Activated naive CD8-positive, alpha-beta T cell treated with anti-CD3 and anti-CD28 coated beads, Interleukin-2, amount 10 ng/mL, durations not matched to agents 7 days and 5 days (primary cell): ENCODE measurements at regions not wholly inside any gene's neighbourhood (a gene's known extent, or its start where the extent isn't known, plus 50 kb on each side); places are given as distances from the start of the nearest gene placed in this dataset.

Source experiments
- ATAC-seq: fragments of 150-1000 bp; cut with Tn5 transposase; one replicate; pipeline ENCODE4 v1.10.0; 2021; ENCODE audit warnings: low read depth, moderate library complexity
- POLR2A ChIA-PET: fragments of 350-600 bp; sonication (Branson Sonifier 250); formaldehyde crosslinking; loops from one replicate; lab custom pipeline; 2021; ENCODE audit warnings: antibody characterized with exemption; lab: Charles Lee
- DNase-seq: peaks from one replicate; pipeline ENCODE4 v3.0.0; 2021
- H3K27ac Mint-ChIP-seq: one replicate; pipeline ENCODE4 v1.8.0; 2022; ENCODE audit warnings: mild to moderate bottlenecking, mixed read lengths
- H3K27me3 Mint-ChIP-seq: one replicate; pipeline ENCODE4 v1.8.0; 2022; ENCODE audit warnings: mild to moderate bottlenecking, moderate library complexity, mixed read lengths
- H3K36me3 Mint-ChIP-seq: one replicate; pipeline ENCODE4 v1.8.0; 2021; ENCODE audit warnings: mild to moderate bottlenecking, mixed read lengths
- H3K4me1 Mint-ChIP-seq: one replicate; pipeline ENCODE4 v1.8.0; 2021; ENCODE audit warnings: mixed read lengths
- H3K4me3 Mint-ChIP-seq: one replicate; pipeline ENCODE4 v1.8.0; 2022; ENCODE audit warnings: mild to moderate bottlenecking, moderate library complexity, mixed read lengths
- H3K9me3 Mint-ChIP-seq: one replicate; pipeline ENCODE4 v1.8.0; 2021; ENCODE audit warnings: mixed read lengths

DNA sequence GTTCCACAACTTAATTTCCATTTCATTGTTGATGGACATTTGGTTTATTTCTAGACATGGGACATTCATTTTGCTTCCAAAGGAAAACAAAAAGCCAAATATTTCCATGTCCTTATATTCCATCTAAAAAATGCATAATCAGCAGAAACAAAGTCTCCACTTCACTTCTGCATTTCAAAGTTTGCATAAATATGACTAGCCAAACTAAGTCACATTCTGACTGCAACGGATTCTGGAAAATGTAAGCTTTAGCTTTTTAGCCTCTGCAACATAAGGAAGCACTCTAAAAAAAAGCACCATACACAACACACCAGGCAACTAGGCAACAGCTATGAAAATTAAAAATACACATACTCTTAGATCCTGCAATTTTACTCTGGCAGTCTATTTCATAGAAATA lies 135.3 kb downstream of the ETAA1 start:
- H3K36me3 Mint-ChIP-seq, result no peaks in the 10 kb centered on the region
- no peak overlapping the region for H3K4me3 Mint-ChIP-seq
- no peaks in the 10 kb centered on the region for H3K4me1 Mint-ChIP-seq
- ATAC-seq (no peak), DNase-seq (no peak)
- POLR2A ChIA-PET, result no interaction called here
- no peaks in the 10 kb centered on the region for H3K27me3 Mint-ChIP-seq
- no peaks in the 10 kb centered on the region for H3K9me3 Mint-ChIP-seq
- no peak overlapping the region for H3K27ac Mint-ChIP-seq

DNA sequence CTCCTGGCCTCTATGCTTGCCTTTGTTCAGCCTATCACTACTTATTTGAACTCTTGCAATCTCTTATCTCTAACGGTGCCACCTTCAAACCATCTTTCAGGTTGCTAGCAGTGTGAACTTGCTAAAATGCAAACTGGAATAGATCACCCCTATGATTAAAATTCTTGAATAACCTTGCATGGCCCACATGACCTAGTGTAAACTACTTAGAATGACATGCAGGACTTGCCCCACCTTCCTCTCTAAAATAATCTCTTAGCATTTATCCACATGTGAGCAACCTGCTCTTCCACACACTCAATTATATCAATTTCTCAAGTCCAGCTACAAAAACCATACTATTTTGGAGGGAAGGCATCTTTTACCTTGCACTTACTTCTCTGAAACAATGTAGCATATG lies 137.6 kb downstream of the ETAA1 start:
- DNase-seq (no peak), ATAC-seq (no peak)
- H3K4me3 Mint-ChIP-seq, result no peak overlapping the region
- H3K27ac Mint-ChIP-seq, result no peak overlapping the region
- no peaks in the 10 kb centered on the region for H3K27me3 Mint-ChIP-seq
- no peaks in the 10 kb centered on the region for H3K36me3 Mint-ChIP-seq
- peaks cover 4% of the 10 kb centered on the region for H3K9me3 Mint-ChIP-seq
- peaks cover 2% of the 10 kb centered on the region for H3K4me1 Mint-ChIP-seq
- POLR2A ChIA-PET, result no interaction called here

DNA sequence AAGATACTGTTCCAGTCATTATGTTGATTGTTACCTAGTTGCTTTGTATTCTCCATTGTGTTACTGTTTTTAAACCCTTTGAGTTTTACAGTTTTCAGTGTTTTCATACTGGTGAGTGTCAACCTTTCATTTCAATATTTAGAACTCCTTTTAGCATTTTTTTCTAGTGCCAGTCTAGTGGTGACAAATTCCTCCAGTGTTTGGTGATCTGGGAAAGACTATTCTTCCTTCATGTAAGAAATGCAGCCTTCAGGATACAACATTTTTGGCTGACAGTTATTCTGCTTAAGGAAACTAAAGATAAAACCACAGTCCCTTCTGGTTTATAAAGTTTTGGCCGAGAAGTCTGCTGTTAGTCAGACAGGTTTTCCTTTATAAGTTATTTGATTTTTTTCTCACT lies 143.8 kb downstream of the ETAA1 start:
- no peak for ATAC-seq
- H3K4me3 Mint-ChIP-seq, result no peak overlapping the region
- no peak for DNase-seq
- H3K27ac Mint-ChIP-seq, result no peak overlapping the region
- peaks cover 7% of the 10 kb centered on the region for H3K9me3 Mint-ChIP-seq
- no peaks in the 10 kb centered on the region for H3K36me3 Mint-ChIP-seq
- peaks cover 2% of the 10 kb centered on the region for H3K4me1 Mint-ChIP-seq
- POLR2A ChIA-PET, result no interaction called here
- H3K27me3 Mint-ChIP-seq, result no peaks in the 10 kb centered on the region

DNA sequence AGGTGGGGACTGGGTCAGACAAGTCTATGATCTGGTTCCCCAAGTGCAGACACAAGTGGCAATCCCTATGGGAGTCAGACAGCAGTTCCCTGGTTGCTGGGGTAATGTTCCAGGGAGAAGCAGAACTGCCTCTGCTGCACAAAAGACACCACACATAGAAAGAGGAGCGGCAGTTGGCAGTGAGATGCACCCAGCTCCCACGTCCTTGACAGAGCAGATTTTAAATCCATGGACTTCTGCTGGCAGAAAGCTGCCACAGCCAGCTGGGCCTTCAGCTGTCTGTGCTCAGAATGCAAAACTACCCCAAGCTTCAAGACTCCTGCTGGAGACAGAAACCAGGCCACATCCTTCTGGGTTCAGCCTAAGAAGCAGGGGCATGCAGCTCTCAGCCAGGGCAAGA lies 147.2 kb downstream of the ETAA1 start:
- H3K9me3 Mint-ChIP-seq, result peaks cover 6% of the 10 kb centered on the region
- ATAC-seq, result no peak
- no peaks in the 10 kb centered on the region for H3K27me3 Mint-ChIP-seq
- POLR2A ChIA-PET, result no interaction called here
- no peak for DNase-seq
- H3K36me3 Mint-ChIP-seq, result no peaks in the 10 kb centered on the region
- H3K4me3 Mint-ChIP-seq, result no peak overlapping the region
- H3K4me1 Mint-ChIP-seq, result peaks cover 2% of the 10 kb centered on the region
- no peak overlapping the region for H3K27ac Mint-ChIP-seq

DNA sequence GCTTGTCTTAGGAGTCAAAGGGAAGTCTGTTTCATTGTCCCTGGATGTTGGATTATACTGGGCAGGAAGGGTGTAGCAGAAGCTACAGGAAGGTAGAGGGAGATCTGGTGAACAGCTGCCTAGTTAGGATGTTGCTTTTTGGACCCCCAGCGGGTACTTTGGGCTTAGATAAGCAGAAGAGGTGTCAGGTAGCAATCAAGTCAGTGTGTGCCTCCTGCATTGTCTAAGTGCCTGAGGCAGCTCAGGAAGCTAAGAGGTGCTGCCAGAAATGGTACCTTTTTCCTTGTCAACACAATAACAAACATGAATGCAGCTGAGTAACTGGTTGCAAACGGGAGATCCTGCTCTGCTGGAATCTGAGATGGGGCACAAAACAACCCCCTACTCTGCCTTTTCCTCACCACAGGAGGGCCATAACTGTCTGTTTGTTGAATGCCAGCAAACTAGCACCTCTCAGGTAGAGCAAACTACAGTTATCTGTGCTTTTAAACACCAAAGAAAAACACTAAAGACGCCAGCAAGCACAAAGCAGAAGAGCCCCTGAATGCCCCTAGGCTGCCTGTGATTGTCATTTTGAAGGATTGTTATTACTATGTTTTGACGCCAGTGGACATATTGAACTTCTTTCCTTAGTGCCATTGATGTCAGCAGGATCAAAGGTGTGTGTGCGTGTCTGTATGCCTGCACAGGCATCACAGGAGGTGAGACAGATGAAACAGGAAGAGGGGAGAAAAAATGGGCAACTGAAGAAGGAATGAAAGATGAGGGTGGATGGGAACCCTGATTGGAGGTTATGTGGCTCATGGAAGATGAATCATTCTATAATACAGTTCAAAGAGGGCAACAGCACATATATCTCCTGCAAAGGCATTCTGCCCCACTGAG lies 151.4 kb downstream of the ETAA1 start:
- DNase-seq, result no peak
- Mint-ChIP-seq H3K27me3 (no peaks in the 10 kb centered on the region), H3K4me1 (no peaks in the 10 kb centered on the region), H3K4me3 (no peak overlapping the region), H3K36me3 (no peaks in the 10 kb centered on the region), H3K9me3 (peaks cover 1% of the 10 kb centered on the region), H3K27ac (no peak overlapping the region)
- ATAC-seq, result no peak
- POLR2A ChIA-PET, result no interaction called here

DNA sequence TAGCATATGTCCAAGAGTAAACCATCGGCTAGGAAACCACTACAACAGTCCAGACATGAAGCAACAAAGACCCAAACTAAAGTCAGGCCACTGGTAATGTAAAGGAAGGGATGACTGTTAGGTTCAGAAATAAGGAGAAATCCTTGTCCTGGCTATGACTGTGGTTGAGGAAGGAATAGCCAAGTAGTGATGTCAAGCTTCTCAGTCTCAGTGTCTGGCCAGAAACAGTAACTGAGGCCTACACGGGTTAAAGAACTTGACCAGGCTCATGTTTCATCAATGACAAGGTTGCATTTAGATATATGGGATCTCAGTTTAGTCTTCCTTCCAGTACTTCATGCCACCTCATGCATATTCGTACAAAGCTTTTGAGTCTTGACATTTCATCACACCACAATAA lies 162.0 kb downstream of the ETAA1 start:
- Mint-ChIP-seq H3K4me1 (no peaks in the 10 kb centered on the region), H3K27me3 (no peaks in the 10 kb centered on the region), H3K4me3 (no peak overlapping the region), H3K27ac (no peak overlapping the region), H3K36me3 (no peaks in the 10 kb centered on the region), H3K9me3 (no peaks in the 10 kb centered on the region)
- ATAC-seq (no peak), DNase-seq (no peak)
- POLR2A ChIA-PET, result no interaction called here

DNA sequence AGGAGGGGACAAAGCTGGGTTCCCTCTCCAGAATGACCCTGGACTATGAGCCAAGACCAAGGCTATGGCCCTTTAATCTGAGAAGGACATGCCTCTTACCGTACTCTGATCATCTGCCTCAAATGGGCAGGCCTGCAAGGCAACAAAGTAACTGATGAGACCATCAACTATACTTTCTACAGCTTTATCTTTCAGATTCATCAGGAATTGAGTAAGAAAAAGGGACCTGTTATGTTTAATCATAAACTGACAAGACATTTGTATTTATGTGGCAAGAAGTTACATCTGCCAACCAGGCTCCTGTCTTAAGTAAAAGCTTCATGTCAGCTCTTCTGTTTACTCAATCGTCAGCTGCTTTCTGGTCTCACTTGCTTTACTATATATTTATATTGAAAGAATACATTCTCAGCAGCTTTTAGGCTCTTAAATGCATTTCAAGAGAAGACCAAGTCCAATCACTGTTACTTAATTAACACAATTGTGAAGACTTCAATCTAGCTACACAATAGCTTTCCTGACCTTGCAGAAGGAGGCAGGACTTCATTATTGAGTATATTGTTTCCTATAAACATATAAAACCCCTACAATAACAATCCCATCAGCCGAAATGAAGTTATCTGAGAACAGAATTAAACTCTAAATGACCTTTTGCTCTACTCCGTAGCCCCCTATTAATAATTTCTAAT lies 163.8 kb downstream of the ETAA1 start:
- Mint-ChIP-seq H3K4me1 (no peaks in the 10 kb centered on the region), H3K4me3 (no peak overlapping the region), H3K36me3 (no peaks in the 10 kb centered on the region), H3K9me3 (no peaks in the 10 kb centered on the region), H3K27ac (no peak overlapping the region), H3K27me3 (no peaks in the 10 kb centered on the region)
- DNase-seq (no peak), ATAC-seq (no peak)
- POLR2A ChIA-PET, result no interaction called here

DNA sequence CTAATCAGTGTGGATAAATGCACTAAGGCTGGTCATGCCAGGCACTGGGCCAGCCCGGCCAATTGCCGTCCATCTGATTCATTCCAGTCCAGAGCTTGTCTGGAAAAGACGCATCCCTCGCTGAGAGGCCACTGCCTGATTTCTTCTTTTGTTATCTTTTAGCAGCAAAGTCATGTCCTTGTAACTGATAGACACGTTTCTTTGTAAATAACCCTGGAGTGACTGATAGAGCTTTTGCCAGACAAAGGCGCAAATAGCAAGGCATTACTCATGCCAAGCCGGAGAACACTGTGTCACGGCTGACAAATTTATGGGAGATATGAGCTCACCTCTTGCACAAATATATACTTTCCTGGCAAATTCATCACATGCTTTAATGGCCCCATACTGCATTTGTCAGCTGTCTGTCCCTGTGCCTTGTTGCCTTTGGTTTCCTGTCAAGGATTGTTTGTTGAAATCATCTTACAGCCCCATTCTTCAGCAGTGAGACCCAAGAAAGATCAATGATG lies 164.4 kb downstream of the ETAA1 start:
- H3K9me3 Mint-ChIP-seq, result no peaks in the 10 kb centered on the region
- ATAC-seq (no peak), DNase-seq (no peak)
- no peaks in the 10 kb centered on the region for H3K27me3 Mint-ChIP-seq
- H3K36me3 Mint-ChIP-seq, result no peaks in the 10 kb centered on the region
- no peak overlapping the region for H3K4me3 Mint-ChIP-seq
- POLR2A ChIA-PET, result no interaction called here
- H3K27ac Mint-ChIP-seq, result no peak overlapping the region
- H3K4me1 Mint-ChIP-seq, result no peaks in the 10 kb centered on the region

DNA sequence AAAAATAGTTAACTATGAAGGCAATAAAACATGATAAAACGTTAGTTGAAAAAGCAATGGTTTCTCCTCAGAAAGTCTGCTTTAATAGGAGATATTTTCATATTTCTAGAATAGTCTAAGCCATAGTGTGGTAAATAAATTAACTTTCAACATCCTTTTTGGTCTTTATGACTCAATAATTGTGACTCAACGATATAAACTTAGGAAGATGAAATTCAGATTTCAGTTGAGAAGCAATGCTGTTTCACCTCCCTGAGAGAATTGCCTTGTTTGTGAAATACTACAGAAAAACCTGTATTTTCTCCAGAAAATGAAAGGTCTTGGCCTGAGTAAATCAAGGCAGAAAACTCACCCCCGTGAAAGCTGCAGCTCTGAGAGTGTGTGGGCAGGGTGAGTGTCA lies 166.9 kb downstream of the ETAA1 start:
- no peak overlapping the region for H3K27ac Mint-ChIP-seq
- POLR2A ChIA-PET, result no interaction called here

DNA sequence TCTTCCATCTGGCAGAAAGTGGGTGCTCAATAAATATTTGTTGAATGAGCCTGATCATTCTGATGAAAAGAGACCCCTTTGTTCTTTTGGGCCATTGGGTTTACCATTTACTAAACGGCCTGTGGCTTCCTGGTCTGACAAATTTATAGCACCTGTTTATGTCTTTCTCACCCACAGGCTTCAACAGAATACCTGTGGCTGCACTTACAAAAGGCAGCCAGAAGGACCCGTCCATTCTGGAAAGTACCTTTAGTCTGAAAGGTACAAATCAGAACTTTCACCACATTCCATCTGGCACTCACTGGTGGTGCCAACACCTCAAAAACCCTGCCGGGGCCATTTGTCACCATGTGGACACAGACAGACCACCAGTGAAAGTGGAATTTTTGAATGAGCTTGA lies 167.5 kb downstream of the ETAA1 start:
- no peak for DNase-seq
- Mint-ChIP-seq H3K4me1 (no peaks in the 10 kb centered on the region), H3K27me3 (no peaks in the 10 kb centered on the region), H3K36me3 (no peaks in the 10 kb centered on the region), H3K27ac (no peak overlapping the region), H3K9me3 (peaks cover 1% of the 10 kb centered on the region), H3K4me3 (no peak overlapping the region)
- ATAC-seq, result no peak
- POLR2A ChIA-PET, result no interaction called here

More for the DNA sequence above, 166.9 kb downstream of the ETAA1 start:
- H3K9me3 Mint-ChIP-seq, result peaks cover 1% of the 10 kb centered on the region
- H3K4me1 Mint-ChIP-seq, result no peaks in the 10 kb centered on the region
- H3K4me3 Mint-ChIP-seq, result no peak overlapping the region
- no peak for ATAC-seq
- no peaks in the 10 kb centered on the region for H3K27me3 Mint-ChIP-seq
- H3K36me3 Mint-ChIP-seq, result no peaks in the 10 kb centered on the region
- DNase-seq, result no peak

DNA sequence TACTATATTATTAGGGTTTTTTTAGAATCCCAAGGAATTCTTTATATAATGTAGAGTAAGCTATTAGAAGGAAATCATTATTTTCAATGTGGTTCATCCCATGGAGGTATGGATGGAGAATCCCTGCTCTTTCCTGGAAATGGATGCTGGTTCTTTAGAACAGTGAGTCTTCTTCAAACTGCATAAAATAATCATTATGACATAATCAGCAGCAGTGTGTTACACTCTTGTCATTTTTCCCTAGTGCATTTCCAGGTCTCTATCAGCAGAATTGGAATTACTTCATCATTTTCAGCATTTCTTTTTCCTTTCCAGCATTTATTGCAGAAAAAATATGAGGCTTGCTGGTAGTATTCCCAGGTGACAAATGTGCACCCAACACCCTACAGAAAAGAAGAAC lies 168.1 kb downstream of the ETAA1 start:
- Mint-ChIP-seq H3K4me3 (no peak overlapping the region), H3K27me3 (no peaks in the 10 kb centered on the region), H3K4me1 (no peaks in the 10 kb centered on the region), H3K36me3 (no peaks in the 10 kb centered on the region), H3K9me3 (peaks cover 1% of the 10 kb centered on the region), H3K27ac (no peak overlapping the region)
- POLR2A ChIA-PET, result no interaction called here
- no peak for ATAC-seq
- no peak for DNase-seq

DNA sequence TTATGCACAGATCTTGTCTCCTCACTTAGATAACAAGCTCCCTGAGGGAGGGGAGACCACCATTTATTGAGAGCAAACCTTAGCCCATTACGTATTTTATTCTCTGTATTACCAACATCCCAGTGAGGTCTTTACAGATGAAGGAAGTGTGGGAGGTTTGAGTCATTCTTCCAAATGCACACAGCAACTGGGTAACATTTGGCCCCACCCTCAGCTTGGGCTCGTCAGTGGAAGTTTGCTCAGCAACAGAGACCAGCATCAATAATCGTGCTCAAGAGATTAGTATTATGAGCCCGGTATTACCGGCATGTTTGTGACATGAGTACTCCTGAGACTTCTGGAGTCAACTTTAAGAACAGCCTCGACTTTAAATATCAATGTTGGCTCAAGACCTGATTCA lies 168.6 kb downstream of the ETAA1 start:
- Mint-ChIP-seq H3K4me1 (no peaks in the 10 kb centered on the region), H3K4me3 (no peak overlapping the region), H3K27me3 (no peaks in the 10 kb centered on the region), H3K36me3 (no peaks in the 10 kb centered on the region), H3K27ac (no peak overlapping the region), H3K9me3 (peaks cover 1% of the 10 kb centered on the region)
- DNase-seq, result no peak
- ATAC-seq, result no peak
- POLR2A ChIA-PET, result no interaction called here

DNA sequence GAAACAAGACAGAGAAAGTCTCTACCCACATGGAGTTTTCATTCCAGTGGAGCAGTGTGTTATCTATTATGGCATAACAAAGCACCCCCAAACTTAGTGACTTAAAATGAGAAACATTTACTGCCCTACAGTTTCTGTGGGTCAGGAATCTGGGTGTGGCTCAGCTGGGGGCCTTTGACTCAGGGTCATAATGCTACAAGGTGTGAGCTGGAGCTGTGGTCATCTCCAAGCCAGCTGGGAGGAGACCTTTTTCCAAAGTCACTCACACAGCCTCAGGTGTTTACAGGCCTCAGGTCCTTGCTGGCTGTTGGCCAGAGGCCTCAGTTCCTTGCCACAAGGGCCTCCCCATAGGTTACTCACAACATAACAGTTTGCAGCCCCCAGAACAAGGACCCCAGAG lies 169.2 kb downstream of the ETAA1 start:
- no peaks in the 10 kb centered on the region for H3K4me1 Mint-ChIP-seq
- POLR2A ChIA-PET, result no interaction called here
- no peak overlapping the region for H3K27ac Mint-ChIP-seq
- DNase-seq, result no peak
- H3K9me3 Mint-ChIP-seq, result peaks cover 1% of the 10 kb centered on the region
- no peaks in the 10 kb centered on the region for H3K27me3 Mint-ChIP-seq
- no peak for ATAC-seq
- H3K36me3 Mint-ChIP-seq, result no peaks in the 10 kb centered on the region
- H3K4me3 Mint-ChIP-seq, result no peak overlapping the region
